IMR-90 (cell line): ENCODE measurements at regions not wholly inside any gene's neighbourhood (a gene's known extent, or its start where the extent isn't known, plus 50 kb on each side); places are given as distances from the start of the nearest gene placed in this dataset.

Source experiments
- ATAC-seq: fragments of 200-7000 bp; cut with Tn5 transposase; 2 replicates; pipeline ENCODE4 v1.9.1; 2020; ENCODE audit warnings: low read depth, mild to moderate bottlenecking, moderate library complexity
- BruUV-seq: library from RNA; stranded (reverse); fragments of 400-500 nt; replicated peaks from 2 replicates; lab custom pipeline; 2021; lab: Mats Ljungman, UMichigan
- CTCF ChIA-PET: fragments of 300-600 bp; formaldehyde crosslinking; extraction: SDS; loops from one replicate; lab custom pipeline; 2021; ENCODE audit warnings: antibody characterized with exemption; lab: Yijun Ruan, JAX
- POLR2A ChIA-PET: fragments of 300-600 bp; sonication (Branson Sonifier 250); formaldehyde crosslinking; loops from one replicate; lab custom pipeline; 2022; ENCODE audit warnings: antibody characterized with exemption; ENCODE audit not compliant: unreplicated experiment; lab: Charles Lee
- DNase-seq: peaks from one replicate; pipeline ENCODE4 v3.0.0; 2013
- H2AFZ ChIP-seq: replicated peaks from 2 replicates; pipeline ENCODE3; 2013; ENCODE audit warnings: low read length, mild to moderate bottlenecking; ENCODE audit not compliant: poor library complexity
- H2AK5ac ChIP-seq: 2 replicates; pipeline ENCODE4 v1.6.1; 2013; ENCODE audit warnings: low read depth, low read length, inconsistent platforms
- H2AK9ac ChIP-seq: replicated peaks from 2 replicates; pipeline ENCODE3; 2013; ENCODE audit warnings: mild to moderate bottlenecking, low read depth, low read length, moderate library complexity; ENCODE audit not compliant: poor library complexity
- H2BK120ac ChIP-seq: 2 replicates; pipeline ENCODE4 v1.6.1; 2013; ENCODE audit warnings: low read depth, low read length, inconsistent platforms
- H2BK15ac ChIP-seq: 3 replicates; pipeline ENCODE4 v1.6.1; 2013; ENCODE audit warnings: low read depth, low read length, inconsistent platforms
- H2BK20ac ChIP-seq: 2 replicates; pipeline ENCODE4 v1.6.1; 2013; ENCODE audit warnings: low read depth, mild to moderate bottlenecking, inconsistent platforms, low read length, moderate library complexity
- H2BK5ac ChIP-seq: 2 replicates; pipeline ENCODE4 v1.6.1; 2013; ENCODE audit warnings: mild to moderate bottlenecking, low read depth, low read length, inconsistent platforms; ENCODE audit not compliant: poor library complexity, severe bottlenecking
- H3K14ac ChIP-seq: replicated peaks from 2 replicates; pipeline ENCODE4 v1.6.1; 2013; ENCODE audit warnings: low read depth, low read length, inconsistent platforms
- H3K18ac ChIP-seq: 2 replicates; pipeline ENCODE4 v1.6.1; 2013; ENCODE audit warnings: low read depth, low read length, control low read depth
- H3K23ac ChIP-seq: 2 replicates; pipeline ENCODE4 v1.6.1; 2013; ENCODE audit warnings: low read depth, low read length, inconsistent platforms
- H3K27ac ChIP-seq: 2 replicates; pipeline ENCODE4 v1.5.1; 2013; ENCODE audit warnings: mild to moderate bottlenecking, control low read depth, low read length; ENCODE audit not compliant: insufficient read depth
- H3K27me3 ChIP-seq: 2 replicates; pipeline ENCODE4 v1.6.1; 2013; ENCODE audit warnings: low read length; ENCODE audit not compliant: control insufficient read depth, insufficient read depth
- H3K36me3 ChIP-seq: 2 replicates; pipeline ENCODE4 v1.6.1; 2013; ENCODE audit warnings: low read length, mixed read lengths; ENCODE audit not compliant: control insufficient read depth, insufficient read depth
- H3K4ac ChIP-seq: 2 replicates; pipeline ENCODE4 v1.6.1; 2013; ENCODE audit warnings: low read depth, low read length, inconsistent platforms
- H3K4me1 ChIP-seq: 2 replicates; pipeline ENCODE4 v1.6.1; 2013; ENCODE audit warnings: low read length, mixed read lengths; ENCODE audit not compliant: control insufficient read depth, insufficient read depth
- H3K4me2 ChIP-seq: 2 replicates; pipeline ENCODE4 v1.6.1; 2013; ENCODE audit warnings: low read depth, mild to moderate bottlenecking, control low read depth, low read length, moderate library complexity
- H3K4me3 ChIP-seq: 2 replicates; pipeline ENCODE4 v1.5.1; 2013; ENCODE audit warnings: low read depth, mild to moderate bottlenecking, control low read depth, low read length, moderate library complexity; ENCODE audit not compliant: insufficient read depth
- H3K56ac ChIP-seq: 2 replicates; pipeline ENCODE4 v1.6.1; 2013; ENCODE audit warnings: low read length, inconsistent platforms; ENCODE audit not compliant: insufficient read depth; ENCODE audit errors: extremely low read depth
- H3K79me1 ChIP-seq, 2 experiments: 2 replicates each; pipeline ENCODE4 v1.6.1; 2013; ENCODE audit warnings: low read length in 2 of 2, inconsistent platforms in 1 of 2, low read depth in 1 of 2
- H3K9ac ChIP-seq: 2 replicates; pipeline ENCODE4 v1.6.1; 2013; ENCODE audit warnings: low read depth, low read length, control low read depth
- H3K9me1 ChIP-seq: 2 replicates; pipeline ENCODE4 v1.6.1; 2013; ENCODE audit warnings: low read length, inconsistent platforms; ENCODE audit not compliant: insufficient read depth
- H3K9me3 ChIP-seq: 2 replicates; pipeline ENCODE4 v1.6.1; 2013; ENCODE audit warnings: low read length; ENCODE audit not compliant: control insufficient read depth, insufficient read depth
- H4K20me1 ChIP-seq: 2 replicates; pipeline ENCODE4 v1.6.1; 2013; ENCODE audit warnings: low read length, inconsistent platforms; ENCODE audit not compliant: insufficient read depth
- H4K5ac ChIP-seq: 2 replicates; pipeline ENCODE4 v1.6.1; 2013; ENCODE audit warnings: mild to moderate bottlenecking, low read depth, low read length, control low read depth
- H4K8ac ChIP-seq, 2 experiments: 2 replicates each; pipeline ENCODE4 v1.6.1; 2013; ENCODE audit warnings: low read depth in 2 of 2, low read length in 2 of 2, control low read depth in 1 of 2, inconsistent platforms in 1 of 2
- H4K91ac ChIP-seq: 2 replicates; pipeline ENCODE4 v1.6.1; 2013; ENCODE audit warnings: low read depth, low read length, inconsistent platforms; ENCODE audit not compliant: insufficient read depth
- ELK1 ChIP-seq: fragments of 150-350 bp; IDR thresholded peaks from 2 replicates; pipeline ENCODE4 v1.6.1; 2016; ENCODE audit warnings: low read depth, mild to moderate bottlenecking, low read length, moderate library complexity, borderline replicate concordance
- MAZ ChIP-seq: IDR thresholded peaks from 2 replicates; pipeline ENCODE4 v1.6.1; 2012; ENCODE audit warnings: low read depth, mild to moderate bottlenecking, low read length, improper control_type of control experiment, moderate library complexity, borderline replicate concordance
- SMC3 ChIP-seq: fragments of 150-350 bp; IDR thresholded peaks from 2 replicates; pipeline ENCODE4 v1.6.1; 2016; ENCODE audit warnings: low read depth, mild to moderate bottlenecking, antibody characterized with exemption, low read length, moderate library complexity
- USF2 ChIP-seq: fragments of 150-350 bp; IDR thresholded peaks from 2 replicates; pipeline ENCODE4 v1.6.1; 2017; ENCODE audit warnings: mild to moderate bottlenecking, antibody characterized with exemption, low read length, low read depth
- WGBS, 2 experiments: methylation state at CpG; one replicate each; pipeline versions ENCODE4 v1.1.5 to v1.1.7; 2013; ENCODE audit warnings: missing lambda C conversion rate in 2 of 2; ENCODE audit not compliant: insufficient read length in 1 of 2; ENCODE audit errors: extremely low coverage in 2 of 2; 5-methylcytosine and 5-hydroxymethylcytosine counted together
- dilution Hi-C: fragments of 300-500 bp; cut with HindIII; formaldehyde crosslinking; loops from one replicate; pipeline ENCODE4 v1.14.3; 2018; ENCODE audit warnings: low sequenced_read_pairs; ENCODE audit not compliant: unreplicated experiment
- in situ Hi-C: fragments of 300-500 bp; cut with MboI; formaldehyde crosslinking; loops from 3 replicates; pipeline ENCODE4 v1.14.3; 2019; ENCODE audit warnings: low sequenced_read_pairs, inconsistent platforms, mixed read lengths
- intact Hi-C: fragments of 100-400 bp; cut with micrococcal nuclease; formaldehyde crosslinking; loops from 2 replicates; pipeline ENCODE4 v1.10.0; 2022

- Histone ChIP-seq H3K56ac (no peak overlapping the region), H3K9me3 (no peaks in the 10 kb centered on the region), H3K18ac (peak overlapping the region; percentile 64; the same call in 1 of the 2 replicates), H2BK5ac (no peak overlapping the region), H3K4me1 (peaks cover 9% of the 10 kb centered on the region), H4K8ac (peak overlapping the region in 1 of 2 experiments; percentile 32; a peak in 2 of 4 replicates), H3K14ac (peak overlapping the region; percentile 77; the same call in 1 of the 2 replicates), H3K9ac (no peak overlapping the region), H3K79me1 (peaks cover 0 to 3% of the 10 kb centered on the region in 2 experiments; a peak in 1 of 4 replicates), H3K36me3 (no peaks in the 10 kb centered on the region), H4K5ac (no peak overlapping the region; the same call in 1 of the 2 replicates), H3K9me1 (peaks cover 14% of the 10 kb centered on the region), H2AK9ac (no peak overlapping the region), H2AK5ac (peak overlapping the region; percentile 88), H2AFZ (peak overlapping the region; percentile 49), H3K23ac (peak overlapping the region; percentile 35), H3K4me3 (no peak overlapping the region), H3K27me3 (no peaks in the 10 kb centered on the region), H3K4me2 (no peak overlapping the region), H3K4ac (peak overlapping the region; percentile 81), H2BK15ac (peak overlapping the region; percentile 87; the same call in 2 of the 3 replicates), H3K27ac (no peak overlapping the region), H2BK20ac (peak overlapping the region; percentile 81), H4K91ac (peak overlapping the region; percentile 70), H4K20me1 (no peaks in the 10 kb centered on the region), H2BK120ac (peak overlapping the region; percentile 95)
- CTCF ChIA-PET = interaction anchor here (0.7 to 0.9 kb wide), 2 partner anchors 9 to 123 kb away, joined by 3 to 5 read pairs; no protein-coding TSS in a partner anchor
- intact Hi-C loops = loop anchor here (5.0 to 10.0 kb wide), 2 partner anchors 179 to 591 kb away; no protein-coding TSS in a partner anchor
- TF ChIP-seq USF2 (no peak), SMC3 (no peak), ELK1 (no peak), MAZ (no peak)
- DNase-seq (peak; percentile 85), ATAC-seq (no peak)
- dilution Hi-C loops = no loop called here
- WGBS, 2 experiments = 100% methylated on average over 1 of the region's 4 CpGs; no CpG with 5 or more reads in 1 of the 2 experiments
- no TSS peak for BruUV-seq
- POLR2A ChIA-PET = no interaction called here
- in situ Hi-C loops = no loop called here
Measured at GRCh38 chr1:221865808-221866207, 123.9 kb upstream of the DUSP10 start.
